Panc1 (cell line): ENCODE measurements at regions not wholly inside any gene's neighbourhood (a gene's known extent, or its start where the extent isn't known, plus 50 kb on each side); places are given as distances from the start of the nearest gene placed in this dataset.

ENCODE experiments used
- ATAC-seq: fragments of 200-7000 bp; cut with Tn5 transposase; 2 replicates; pipeline ENCODE4 v1.9.1; 2020; ENCODE audit warnings: mild to moderate bottlenecking, moderate library complexity
- BruUV-seq: library from RNA; stranded (reverse); fragments of 400-500 nt; replicated peaks from 2 replicates; lab custom pipeline; 2021; lab: Mats Ljungman, UMichigan
- CTCF ChIA-PET: fragments of 300-600 bp; sonication (Branson Sonifier 250); formaldehyde crosslinking; loops from one replicate; lab custom pipeline; 2022; ENCODE audit warnings: antibody characterized with exemption; lab: Charles Lee
- POLR2A ChIA-PET: fragments of 300-600 bp; sonication (Branson Sonifier 250); formaldehyde crosslinking; loops from one replicate; lab custom pipeline; 2022; ENCODE audit warnings: antibody characterized with exemption; lab: Charles Lee
- DNase-seq: peaks from one replicate; pipeline ENCODE4 v3.0.0-alpha.2; 2010; ENCODE audit warnings: low read depth, low spot score
- H3K27ac ChIP-seq: 2 replicates; pipeline ENCODE4 v1.5.1; 2011; ENCODE audit warnings: mild to moderate bottlenecking, low read length, inconsistent platforms
- H3K27me3 ChIP-seq: fragments of 200-500 bp; sonication (Bioruptor generic); 2 replicates; pipeline ENCODE4 v1.6.0; 2014; ENCODE audit warnings: low read length, inconsistent platforms; ENCODE audit not compliant: control insufficient read depth, insufficient read depth
- H3K36me3 ChIP-seq: fragments of 200-500 bp; sonication (Bioruptor generic); 2 replicates; pipeline ENCODE4 v1.5.1; 2014; ENCODE audit warnings: inconsistent platforms, mild to moderate bottlenecking, low read length, moderate library complexity; ENCODE audit not compliant: control insufficient read depth, insufficient read depth
- H3K4me1 ChIP-seq: 2 replicates; pipeline ENCODE4 v1.5.1; 2011; ENCODE audit warnings: inconsistent platforms, mild to moderate bottlenecking, low read length, moderate library complexity; ENCODE audit not compliant: control insufficient read depth, insufficient read depth
- H3K4me3 ChIP-seq, 2 experiments: 2 replicates each; pipeline ENCODE4 v1.5.1; 2011 to 2012; ENCODE audit warnings: low read depth in 2 of 2, low read length in 2 of 2, mild to moderate bottlenecking in 2 of 2, inconsistent platforms in 1 of 2, moderate library complexity in 1 of 2
- H3K9me3 ChIP-seq: fragments of 200-500 bp; sonication (Bioruptor generic); 2 replicates; pipeline ENCODE4 v1.5.1; 2014; ENCODE audit warnings: low read depth, mild to moderate bottlenecking, inconsistent platforms, low read length, moderate library complexity; ENCODE audit not compliant: control insufficient read depth, insufficient read depth
- CTCF ChIP-seq: fragments of 450-650 bp; IDR thresholded peaks from 2 replicates; pipeline ENCODE4 v1.5.1; 2017; ENCODE audit warnings: mild to moderate bottlenecking
- POLR2AphosphoS5 ChIP-seq: IDR thresholded peaks from 2 replicates; pipeline ENCODE4 v1.6.1; 2012; ENCODE audit warnings: mild to moderate bottlenecking, low read depth, low read length, moderate library complexity
- REST ChIP-seq, 2 experiments: IDR thresholded peaks; 2 replicates each; pipeline ENCODE4 v1.6.1; 2011 to 2012; ENCODE audit warnings: low read depth in 2 of 2, control low read depth in 1 of 2, low read length in 1 of 2, mild to moderate bottlenecking in 1 of 2, moderate library complexity in 1 of 2; ENCODE audit not compliant: insufficient read depth in 1 of 2
- SIN3A ChIP-seq: IDR thresholded peaks from 2 replicates; pipeline ENCODE4 v1.6.1; 2012; ENCODE audit warnings: low read depth, mild to moderate bottlenecking, low read length, moderate library complexity, borderline replicate concordance; ENCODE audit not compliant: insufficient read depth
- TCF7L2 ChIP-seq: IDR thresholded peaks from 2 replicates; pipeline ENCODE4 v1.6.1; 2011; ENCODE audit warnings: mild to moderate bottlenecking, low read depth, low read length, inconsistent platforms
- in situ Hi-C: cut with HindIII; loops from 2 replicates; pipeline ENCODE4 v1.10.0; 2016; ENCODE audit warnings: low sequenced_read_pairs, low pct_unique_long_range_greater_than_20kb
- intact Hi-C: fragments of 100-400 bp; cut with micrococcal nuclease; formaldehyde crosslinking; loops from one replicate; pipeline ENCODE4 v1.10.0; 2022; ENCODE audit not compliant: unreplicated experiment

GRCh38 chr10:10513067-10513466 lies 504.6 kb upstream of the CELF2 start:
- no peak for TF ChIP-seq CTCF
- no peak for TF ChIP-seq TCF7L2
- TF ChIP-seq SIN3A, result no peak
- TF ChIP-seq REST (IDR thresholded peaks at IDR 0.05; ENCODE audit: insufficient read depth in 1 of 2, low read depth in 2 of 2, low read length in 1 of 2), result no peak
- no peak for TF ChIP-seq POLR2AphosphoS5
- ChIA-PET POLR2A (no interaction called here), CTCF (no interaction called here)
- no peaks in the 10 kb centered on the region for H3K36me3 ChIP-seq
- no peak overlapping the region for H3K27ac ChIP-seq
- intact Hi-C loops (no loop called here), in situ Hi-C loops (no loop called here)
- ATAC-seq, result no peak
- H3K9me3 ChIP-seq, result no peaks in the 10 kb centered on the region
- H3K4me1 ChIP-seq, result no peaks in the 10 kb centered on the region
- DNase-seq, result no peak
- H3K27me3 ChIP-seq, result no peaks in the 10 kb centered on the region
- BruUV-seq, result no TSS peak
- no peak overlapping the region for H3K4me3 ChIP-seq

- in situ Hi-C loops, result no loop called here
- Histone ChIP-seq H3K36me3 (no peaks in the 10 kb centered on the region), H3K27ac (no peak overlapping the region), H3K4me1 (no peaks in the 10 kb centered on the region), H3K27me3 (no peaks in the 10 kb centered on the region), H3K4me3 (no peak overlapping the region), H3K9me3 (no peaks in the 10 kb centered on the region)
- TF ChIP-seq SIN3A, result no peak
- TF ChIP-seq TCF7L2, result no peak
- no peak for TF ChIP-seq REST (IDR thresholded peaks at IDR 0.05; ENCODE audit: insufficient read depth in 1 of 2, low read depth in 2 of 2, low read length in 1 of 2)
- no peak for TF ChIP-seq CTCF
- TF ChIP-seq POLR2AphosphoS5, result no peak
- no TSS peak for BruUV-seq
- POLR2A ChIA-PET, result no interaction called here
- CTCF ChIA-PET, result no interaction called here
- DNase-seq, result no peak
- intact Hi-C loops, result no loop called here
- ATAC-seq, result no peak
Observed at GRCh38 chr10:10513898-10514297, 503.8 kb upstream of the CELF2 start.
